IPS-15b (cell line): ENCODE measurements at regions not wholly inside any gene's neighbourhood (a gene's known extent, or its start where the extent isn't known, plus 50 kb on each side); places are given as distances from the start of the nearest gene placed in this dataset.

Experiments
- H3K27me3 ChIP-seq: one replicate; pipeline ENCODE4 v1.6.1; 2013; ENCODE audit warnings: low read length; ENCODE audit not compliant: control insufficient read depth, insufficient read depth
- H3K36me3 ChIP-seq: one replicate; pipeline ENCODE4 v1.6.1; 2013; ENCODE audit warnings: low read length; ENCODE audit not compliant: control insufficient read depth, insufficient read depth
- H3K4me1 ChIP-seq: one replicate; pipeline ENCODE4 v1.6.1; 2013; ENCODE audit warnings: mild to moderate bottlenecking, low read length; ENCODE audit not compliant: control insufficient read depth, insufficient read depth
- H3K4me3 ChIP-seq: one replicate; pipeline ENCODE4 v1.5.1; 2013; ENCODE audit warnings: low read depth, low read length
- H3K9ac ChIP-seq: one replicate; pipeline ENCODE4 v1.6.1; 2013; ENCODE audit warnings: low read depth, mild to moderate bottlenecking, low read length
- H3K9me3 ChIP-seq: one replicate; pipeline ENCODE4 v1.6.1; 2013; ENCODE audit warnings: mild to moderate bottlenecking, low read length; ENCODE audit not compliant: control insufficient read depth, insufficient read depth

GRCh38 chrX:7789200-7789599 is 53.8 kb upstream of the VCX start:
- Histone ChIP-seq H3K9me3 (peaks cover 7% of the 10 kb centered on the region), H3K4me3 (no peak overlapping the region), H3K4me1 (no peaks in the 10 kb centered on the region), H3K27me3 (no peaks in the 10 kb centered on the region), H3K36me3 (no peaks in the 10 kb centered on the region), H3K9ac (no peak overlapping the region)

DNA sequence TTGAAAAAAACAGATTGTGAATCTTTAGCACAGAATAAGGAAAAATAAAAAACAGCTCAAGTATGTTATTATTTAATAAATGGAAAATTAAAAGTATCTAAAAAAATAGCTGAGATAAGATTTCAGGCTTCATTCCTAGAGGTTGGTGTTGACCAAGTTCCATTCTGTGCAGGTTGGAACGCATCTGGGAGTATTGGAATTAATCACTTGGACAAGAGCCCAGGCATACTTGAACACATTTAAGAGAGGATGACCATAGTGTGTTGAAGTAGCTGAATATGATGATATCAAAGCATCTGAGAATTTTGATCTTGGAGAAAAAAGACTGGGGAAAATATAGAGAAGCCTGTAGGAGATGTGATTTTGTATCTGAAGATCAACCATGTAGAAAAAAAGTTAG is 54.6 kb upstream of the VCX start:
- Histone ChIP-seq H3K9me3 (peaks cover 7% of the 10 kb centered on the region), H3K27me3 (no peaks in the 10 kb centered on the region), H3K4me3 (no peak overlapping the region), H3K36me3 (no peaks in the 10 kb centered on the region), H3K4me1 (no peaks in the 10 kb centered on the region), H3K9ac (no peak overlapping the region)

DNA sequence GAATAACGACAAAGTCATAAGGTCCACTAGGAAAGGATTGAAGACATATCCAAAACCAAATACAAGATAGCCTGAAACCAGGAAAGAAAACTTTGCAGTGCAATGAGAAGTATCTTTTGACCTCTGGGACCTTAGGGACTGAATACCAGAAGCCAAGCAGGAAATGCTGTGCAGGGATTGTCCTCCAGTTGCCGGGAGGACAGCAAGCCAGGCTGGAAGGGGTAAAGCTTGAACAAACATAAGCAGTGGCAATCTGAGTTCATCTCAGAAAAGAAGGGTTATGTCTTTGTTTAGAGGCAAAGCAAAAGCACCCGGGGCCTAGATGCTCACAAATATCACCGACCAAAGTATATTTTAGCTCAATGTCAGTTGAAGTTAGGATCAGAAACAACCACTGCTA is 55.3 kb upstream of the VCX start:
- H3K9me3 ChIP-seq, result peaks cover 7% of the 10 kb centered on the region
- H3K4me1 ChIP-seq, result no peaks in the 10 kb centered on the region
- no peak overlapping the region for H3K4me3 ChIP-seq
- no peaks in the 10 kb centered on the region for H3K36me3 ChIP-seq
- no peaks in the 10 kb centered on the region for H3K27me3 ChIP-seq
- no peak overlapping the region for H3K9ac ChIP-seq

GRCh38 chrX:7784580-7784979 is 58.4 kb upstream of the VCX start:
- Histone ChIP-seq H3K4me1 (no peaks in the 10 kb centered on the region), H3K9ac (no peak overlapping the region), H3K27me3 (no peaks in the 10 kb centered on the region), H3K9me3 (peaks cover 4% of the 10 kb centered on the region), H3K36me3 (no peaks in the 10 kb centered on the region), H3K4me3 (no peak overlapping the region)

DNA sequence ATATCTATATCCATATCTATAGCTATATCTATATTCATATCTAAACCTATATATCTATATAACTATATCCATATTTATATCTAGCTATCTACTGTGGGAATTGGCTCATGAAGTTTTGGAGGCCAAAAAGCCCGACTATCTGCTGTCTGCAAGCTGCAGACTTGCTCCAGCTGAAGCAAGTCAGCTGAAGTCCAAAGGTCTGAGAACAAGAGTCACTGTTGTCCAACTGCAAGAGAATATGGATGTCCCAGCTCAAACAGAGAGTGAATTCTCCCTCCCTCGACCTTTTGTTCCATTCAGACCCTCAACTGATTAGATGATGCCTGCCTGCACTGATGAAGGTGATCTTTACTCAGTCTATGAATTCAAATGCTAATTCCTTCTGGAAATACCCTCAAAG is 63.3 kb upstream of the VCX start:
- no peaks in the 10 kb centered on the region for H3K27me3 ChIP-seq
- no peak overlapping the region for H3K9ac ChIP-seq

DNA sequence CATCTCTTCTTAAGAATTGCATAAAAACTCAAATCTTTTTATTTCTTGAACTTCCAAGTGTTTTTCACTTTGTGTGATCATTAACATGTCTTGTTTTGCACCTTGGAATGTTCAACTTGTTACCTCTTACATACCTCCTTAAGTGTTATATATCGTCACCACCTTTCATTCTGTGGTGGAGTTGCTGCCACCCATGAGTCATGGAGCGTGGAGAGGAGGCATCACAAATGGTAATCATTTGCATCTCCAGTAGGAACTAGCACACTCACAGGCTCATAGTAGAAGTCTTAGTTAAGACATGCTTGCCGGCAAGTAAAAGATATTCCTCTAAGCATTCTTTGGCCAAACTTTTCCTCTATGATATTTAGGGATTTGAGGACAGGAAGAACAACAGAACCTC is 67.0 kb upstream of the VCX start:
- no peak overlapping the region for H3K9ac ChIP-seq
- no peaks in the 10 kb centered on the region for H3K27me3 ChIP-seq
- no peaks in the 10 kb centered on the region for H3K9me3 ChIP-seq
- no peaks in the 10 kb centered on the region for H3K36me3 ChIP-seq
- no peaks in the 10 kb centered on the region for H3K4me1 ChIP-seq
- H3K4me3 ChIP-seq, result no peak overlapping the region

More for the DNA sequence above, 63.3 kb upstream of the VCX start:
- no peaks in the 10 kb centered on the region for H3K4me1 ChIP-seq
- no peak overlapping the region for H3K4me3 ChIP-seq
- H3K9me3 ChIP-seq, result no peaks in the 10 kb centered on the region
- H3K36me3 ChIP-seq, result no peaks in the 10 kb centered on the region

DNA sequence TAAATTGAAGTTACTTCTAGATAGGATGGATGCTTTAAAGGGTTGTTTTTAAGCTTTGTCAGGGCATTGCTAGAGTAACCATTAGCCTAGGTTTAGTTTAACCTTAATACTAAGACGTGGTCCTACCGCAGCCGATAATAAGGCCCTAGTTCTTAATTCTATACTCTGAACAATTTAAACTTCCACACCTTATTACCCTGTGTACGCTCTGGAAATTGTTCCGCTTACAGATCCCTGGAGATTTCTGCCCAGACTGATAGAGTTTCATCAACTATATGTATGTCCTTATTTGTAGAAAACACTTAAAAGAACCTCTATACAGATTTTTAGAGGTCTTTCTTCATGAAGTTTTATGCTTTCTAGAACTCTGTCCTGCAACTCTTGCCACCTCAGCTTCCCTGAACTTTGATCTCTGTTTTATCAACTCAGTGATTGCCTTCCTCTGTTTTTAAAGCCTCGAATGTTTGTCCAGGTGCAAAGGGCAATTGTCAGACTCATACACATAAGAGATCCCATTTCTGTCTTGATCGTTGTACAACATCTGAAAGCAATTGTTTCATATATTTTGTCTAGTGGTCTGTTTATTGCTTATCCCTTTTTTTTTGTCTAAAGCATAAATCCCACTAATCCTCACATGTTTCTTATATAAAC is 71.1 kb upstream of the VCX start:
- Histone ChIP-seq H3K36me3 (no peaks in the 10 kb centered on the region), H3K9me3 (no peaks in the 10 kb centered on the region), H3K4me3 (no peak overlapping the region), H3K4me1 (no peaks in the 10 kb centered on the region), H3K9ac (no peak overlapping the region), H3K27me3 (no peaks in the 10 kb centered on the region)

DNA sequence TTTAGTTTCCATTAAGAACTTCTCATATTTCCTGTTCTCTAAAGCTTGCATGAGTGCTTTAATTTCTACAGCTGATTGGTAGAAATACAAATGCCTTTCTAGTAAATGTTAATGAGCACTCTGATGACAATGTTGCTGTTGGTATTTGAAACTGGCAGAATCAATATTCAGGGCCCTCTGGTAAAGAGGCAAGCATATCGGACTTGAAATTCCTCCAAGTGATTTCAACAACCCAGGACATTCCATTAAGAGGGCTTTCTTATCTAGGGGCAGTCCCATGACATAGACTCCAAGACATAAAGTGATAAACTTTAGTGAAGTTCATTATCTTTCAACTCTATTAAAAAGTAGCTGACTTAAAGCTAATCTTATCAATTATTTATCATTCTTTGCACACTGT is 83.1 kb upstream of the VCX start:
- H3K9me3 ChIP-seq, result no peaks in the 10 kb centered on the region
- H3K36me3 ChIP-seq, result no peaks in the 10 kb centered on the region
- no peaks in the 10 kb centered on the region for H3K27me3 ChIP-seq
- H3K9ac ChIP-seq, result no peak overlapping the region
- H3K4me1 ChIP-seq, result no peaks in the 10 kb centered on the region
- no peak overlapping the region for H3K4me3 ChIP-seq

DNA sequence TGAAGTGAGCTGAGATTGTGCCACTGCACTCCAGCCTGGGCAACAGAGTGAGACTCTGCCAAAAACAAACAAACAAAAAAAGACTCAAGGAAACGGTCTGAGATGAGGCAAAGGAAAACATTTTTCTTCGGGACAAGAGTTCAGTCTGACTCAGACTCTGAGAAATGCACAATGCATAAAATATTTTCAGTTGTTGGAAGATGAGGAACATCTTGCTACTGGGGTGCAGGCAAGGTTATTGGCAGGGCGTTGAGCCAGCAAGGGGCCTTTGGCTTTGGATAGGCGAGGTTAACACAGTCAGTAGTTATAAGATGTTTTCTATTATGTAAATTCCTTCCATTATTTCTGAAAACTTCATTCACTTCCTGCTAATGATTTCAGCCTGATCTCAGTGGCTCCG is 96.1 kb upstream of the VCX start:
- Histone ChIP-seq H3K4me1 (no peaks in the 10 kb centered on the region), H3K36me3 (no peaks in the 10 kb centered on the region), H3K4me3 (no peak overlapping the region), H3K9me3 (no peaks in the 10 kb centered on the region), H3K27me3 (no peaks in the 10 kb centered on the region), H3K9ac (no peak overlapping the region)

- H3K4me1 ChIP-seq, result no peaks in the 10 kb centered on the region
- no peaks in the 10 kb centered on the region for H3K36me3 ChIP-seq
- no peak overlapping the region for H3K4me3 ChIP-seq
- no peaks in the 10 kb centered on the region for H3K27me3 ChIP-seq
- H3K9ac ChIP-seq, result no peak overlapping the region
- H3K9me3 ChIP-seq, result no peaks in the 10 kb centered on the region
Measured at GRCh38 chrX:7730071-7730470, 112.9 kb upstream of the VCX start.

DNA sequence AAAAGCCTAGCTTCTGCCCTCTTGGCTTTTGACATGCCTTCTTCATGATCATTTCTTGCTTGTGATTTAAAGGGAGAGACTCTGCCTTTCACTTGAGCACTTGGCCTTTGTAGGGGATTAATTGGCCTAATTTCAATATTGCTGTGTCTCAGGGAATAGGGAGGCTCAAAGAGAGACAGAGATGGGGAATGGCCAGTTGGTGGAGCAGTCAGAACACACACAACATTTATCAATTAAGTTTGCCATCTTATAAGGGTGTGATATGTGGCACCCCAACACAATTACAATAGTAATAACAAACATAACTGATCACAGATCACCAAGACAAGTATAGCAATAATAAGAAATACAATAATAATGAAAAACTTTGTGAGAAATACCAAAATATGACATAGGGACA is 122.5 kb upstream of the VCX start:
- H3K4me1 ChIP-seq, result no peaks in the 10 kb centered on the region
- no peak overlapping the region for H3K4me3 ChIP-seq
- H3K27me3 ChIP-seq, result no peaks in the 10 kb centered on the region
- H3K36me3 ChIP-seq, result no peaks in the 10 kb centered on the region
- H3K9me3 ChIP-seq, result no peaks in the 10 kb centered on the region
- H3K9ac ChIP-seq, result no peak overlapping the region

DNA sequence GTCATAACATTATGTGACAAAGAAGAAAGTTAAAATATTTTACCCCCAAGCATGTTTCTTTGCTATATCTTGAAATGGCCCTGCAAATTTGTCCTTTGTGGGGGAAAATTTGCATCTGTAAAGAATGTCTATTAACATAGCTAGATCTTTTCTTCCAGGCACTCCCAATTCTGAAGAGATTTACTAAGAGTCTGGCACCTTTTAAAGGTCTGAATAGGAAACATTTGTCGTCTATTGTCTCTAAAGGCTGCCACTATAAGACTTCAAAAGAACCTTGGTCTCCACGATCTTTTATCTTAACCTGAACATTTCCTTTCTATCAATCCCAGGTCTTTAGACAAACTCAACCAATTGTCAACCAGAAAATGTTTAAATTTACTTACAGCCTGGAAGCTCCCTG is 128.6 kb upstream of the VCX start:
- no peak overlapping the region for H3K9ac ChIP-seq
- no peaks in the 10 kb centered on the region for H3K27me3 ChIP-seq
- no peaks in the 10 kb centered on the region for H3K9me3 ChIP-seq
- no peak overlapping the region for H3K4me3 ChIP-seq
- H3K4me1 ChIP-seq, result peaks cover 5% of the 10 kb centered on the region
- H3K36me3 ChIP-seq, result no peaks in the 10 kb centered on the region
